A673 (cell line): ENCODE measurements at regions not wholly inside any gene's neighbourhood (a gene's known extent, or its start where the extent isn't known, plus 50 kb on each side); places are given as distances from the start of the nearest gene placed in this dataset.
"Not testable (repeated sequence)": the region's sequence is repeated elsewhere in the genome, so short reads cannot be mapped to it uniquely, and the experiment has no call there.

Experiments used
- BruUV-seq: library from RNA; stranded (reverse); fragments of 400-500 nt; replicated peaks from 2 replicates; lab custom pipeline; 2021; lab: Mats Ljungman, UMichigan
- CTCF ChIA-PET: fragments of 300-600 bp; sonication (Branson Sonifier 250); formaldehyde crosslinking; loops from one replicate; lab custom pipeline; 2022; ENCODE audit warnings: antibody characterized with exemption; lab: Charles Lee
- POLR2A ChIA-PET: fragments of 300-600 bp; sonication (Branson Sonifier 250); formaldehyde crosslinking; loops from one replicate; lab custom pipeline; 2022; ENCODE audit warnings: antibody characterized with exemption; ENCODE audit not compliant: low non-redundant PET; lab: Charles Lee
- DNase-seq: peaks from one replicate; pipeline ENCODE4 v3.0.0-alpha.2; 2015; ENCODE audit warnings: low spot score
- H3K27ac ChIP-seq: fragments of 200-600 bp; sonication (generic); 2 replicates; pipeline ENCODE4 v1.5.1; 2016; ENCODE audit warnings: mixed run types, low read depth, mild to moderate bottlenecking, mixed read lengths, antibody characterized with exemption, low read length; ENCODE audit not compliant: poor library complexity, severe bottlenecking
- H3K27me3 ChIP-seq: fragments of 200-600 bp; sonication (generic); replicated peaks from 2 replicates; pipeline ENCODE4 v1.6.1; 2017; ENCODE audit warnings: mixed run types, low read depth, mild to moderate bottlenecking, mixed read lengths, antibody characterized with exemption, low read length; ENCODE audit not compliant: insufficient read depth, poor library complexity
- H3K36me3 ChIP-seq: fragments of 200-600 bp; sonication (generic); 2 replicates; pipeline ENCODE4 v1.6.1; 2016; ENCODE audit warnings: mixed run types, mild to moderate bottlenecking, mixed read lengths, antibody characterized with exemption, low read length; ENCODE audit not compliant: insufficient read depth, poor library complexity, severe bottlenecking
- H3K4me1 ChIP-seq: fragments of 200-600 bp; sonication (generic); 2 replicates; pipeline ENCODE4 v1.6.1; 2017; ENCODE audit warnings: mixed run types, mild to moderate bottlenecking, mixed read lengths, antibody characterized with exemption, low read length; ENCODE audit not compliant: insufficient read depth, poor library complexity, severe bottlenecking
- H3K4me3 ChIP-seq: fragments of 200-600 bp; sonication (generic); 2 replicates; pipeline ENCODE4 v1.5.1; 2016; ENCODE audit warnings: low read depth, mixed run types, mild to moderate bottlenecking, mixed read lengths, low read length; ENCODE audit not compliant: poor library complexity, severe bottlenecking
- H3K9me3 ChIP-seq: fragments of 200-600 bp; sonication (generic); 2 replicates; pipeline ENCODE4 v1.6.1; 2016; ENCODE audit warnings: mixed run types, low read depth, mild to moderate bottlenecking, mixed read lengths, antibody characterized with exemption, low read length; ENCODE audit not compliant: poor library complexity, severe bottlenecking
- EZH2 ChIP-seq: fragments of 200-600 bp; sonication (generic); IDR thresholded peaks from 2 replicates; pipeline ENCODE4 v1.6.1; 2017; ENCODE audit warnings: borderline replicate concordance, low read depth, mild to moderate bottlenecking, mixed read lengths, antibody characterized with exemption, low read length; ENCODE audit not compliant: poor library complexity, severe bottlenecking
- intact Hi-C: fragments of 100-400 bp; cut with micrococcal nuclease; formaldehyde crosslinking; loops from one replicate; pipeline ENCODE4 v1.10.0; 2022; ENCODE audit not compliant: unreplicated experiment
- TF ChIP-seq, protein P1 (sequence below): fragments of 300-800, 200-600 bp; sonication (generic); conservative IDR thresholded peaks from 2 replicates; pipeline ENCODE4 v1.5.1; 2017; ENCODE audit warnings: low read depth, mild to moderate bottlenecking, antibody characterized with exemption, low read length, moderate library complexity, mixed read lengths

- H3K4me3 ChIP-seq, BruUV-seq, intact Hi-C loops, H3K4me1 ChIP-seq, H3K27me3 ChIP-seq, H3K27ac ChIP-seq, POLR2A ChIA-PET, DNase-seq, CTCF ChIA-PET, H3K36me3 ChIP-seq: not testable (repeated sequence)
- peaks cover 60% of the 10 kb centered on the region for H3K9me3 ChIP-seq
Observed at GRCh38 chr22:10775601-10776357, 4752.2 kb upstream of the OR11H1 start.

GRCh38 chr22:10776358-10776729 is 4751.6 kb upstream of the OR11H1 start:
- CTCF ChIA-PET, H3K36me3 ChIP-seq, POLR2A ChIA-PET, intact Hi-C loops, H3K4me3 ChIP-seq, H3K27me3 ChIP-seq, H3K4me1 ChIP-seq, DNase-seq, BruUV-seq, H3K27ac ChIP-seq: not testable (repeated sequence)
- peaks cover 64% of the 10 kb centered on the region for H3K9me3 ChIP-seq

- intact Hi-C loops, DNase-seq, BruUV-seq, H3K4me3 ChIP-seq, H3K27me3 ChIP-seq, CTCF ChIA-PET, H3K36me3 ChIP-seq, H3K27ac ChIP-seq, H3K4me1 ChIP-seq, POLR2A ChIA-PET: not testable (repeated sequence)
- H3K9me3 ChIP-seq, result peaks cover 71% of the 10 kb centered on the region
Observed at GRCh38 chr22:10777733-10778132, 4750.3 kb upstream of the OR11H1 start.

DNA sequence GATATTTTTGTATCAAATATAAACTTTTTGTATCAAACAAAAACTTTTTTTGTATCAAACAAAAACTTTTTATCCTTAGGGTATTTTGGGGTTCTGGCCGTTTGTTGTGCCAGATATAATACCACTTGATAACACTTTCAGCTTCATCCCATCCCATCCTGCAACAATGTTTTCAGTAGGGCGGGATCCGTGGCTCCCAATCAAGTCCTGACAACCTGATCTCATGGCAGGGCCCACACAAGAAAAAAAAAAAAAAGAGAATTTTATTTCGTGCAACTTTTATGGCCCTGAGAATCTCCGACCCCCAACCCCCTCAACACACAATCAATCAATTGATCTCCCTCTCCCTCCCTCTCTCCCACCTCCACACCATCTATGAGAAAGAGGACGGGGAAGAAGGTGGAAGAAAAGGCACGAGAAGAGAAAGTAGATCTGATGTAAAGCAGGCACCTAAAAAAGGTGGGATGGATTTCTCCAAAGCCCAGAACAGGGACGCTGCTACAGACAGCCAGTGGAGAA is 4749.6 kb upstream of the OR11H1 start:
- CTCF ChIA-PET, result no interaction called here
- Histone ChIP-seq H3K27me3 (no peaks in the 10 kb centered on the region), H3K36me3 (no peaks in the 10 kb centered on the region), H3K27ac (no peak overlapping the region), H3K4me1 (no peaks in the 10 kb centered on the region), H3K4me3 (no peak overlapping the region), H3K9me3 (peaks cover 76% of the 10 kb centered on the region)
- no peak for DNase-seq
- intact Hi-C loops, result no loop called here
- BruUV-seq, result no TSS peak
- TF ChIP-seq, protein P1, sequence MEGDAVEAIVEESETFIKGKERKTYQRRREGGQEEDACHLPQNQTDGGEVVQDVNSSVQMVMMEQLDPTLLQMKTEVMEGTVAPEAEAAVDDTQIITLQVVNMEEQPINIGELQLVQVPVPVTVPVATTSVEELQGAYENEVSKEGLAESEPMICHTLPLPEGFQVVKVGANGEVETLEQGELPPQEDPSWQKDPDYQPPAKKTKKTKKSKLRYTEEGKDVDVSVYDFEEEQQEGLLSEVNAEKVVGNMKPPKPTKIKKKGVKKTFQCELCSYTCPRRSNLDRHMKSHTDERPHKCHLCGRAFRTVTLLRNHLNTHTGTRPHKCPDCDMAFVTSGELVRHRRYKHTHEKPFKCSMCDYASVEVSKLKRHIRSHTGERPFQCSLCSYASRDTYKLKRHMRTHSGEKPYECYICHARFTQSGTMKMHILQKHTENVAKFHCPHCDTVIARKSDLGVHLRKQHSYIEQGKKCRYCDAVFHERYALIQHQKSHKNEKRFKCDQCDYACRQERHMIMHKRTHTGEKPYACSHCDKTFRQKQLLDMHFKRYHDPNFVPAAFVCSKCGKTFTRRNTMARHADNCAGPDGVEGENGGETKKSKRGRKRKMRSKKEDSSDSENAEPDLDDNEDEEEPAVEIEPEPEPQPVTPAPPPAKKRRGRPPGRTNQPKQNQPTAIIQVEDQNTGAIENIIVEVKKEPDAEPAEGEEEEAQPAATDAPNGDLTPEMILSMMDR, result no peak
- TF ChIP-seq EZH2, result no peak
- POLR2A ChIA-PET, result no interaction called here

GRCh38 chr22:10779200-10779599 is 4748.8 kb upstream of the OR11H1 start:
- H3K36me3 ChIP-seq, POLR2A ChIA-PET, intact Hi-C loops, DNase-seq, H3K27me3 ChIP-seq, BruUV-seq, H3K4me1 ChIP-seq, CTCF ChIA-PET, H3K27ac ChIP-seq, H3K4me3 ChIP-seq: not testable (repeated sequence)
- H3K9me3 ChIP-seq, result peaks cover 76% of the 10 kb centered on the region
